Choroid plexus epithelial cell (primary cell): ENCODE measurements at regions not wholly inside any gene's neighbourhood (a gene's known extent, or its start where the extent isn't known, plus 50 kb on each side); places are given as distances from the start of the nearest gene placed in this dataset.

ENCODE experiments used
- DNase-seq: peaks from one replicate; pipeline ENCODE4 v3.0.0-alpha.2; 2010; ENCODE audit warnings: low read depth
- H3K4me3 ChIP-seq: 2 replicates; pipeline ENCODE4 v1.5.1; 2011; ENCODE audit warnings: low read depth, mild to moderate bottlenecking, control low read depth, low read length, moderate library complexity
- TF ChIP-seq, protein P1 (sequence below): conservative IDR thresholded peaks from 2 replicates; pipeline ENCODE4 v1.5.1; 2011; ENCODE audit warnings: low read depth, mild to moderate bottlenecking, control low read depth, inconsistent platforms, low read length, moderate library complexity

DNA sequence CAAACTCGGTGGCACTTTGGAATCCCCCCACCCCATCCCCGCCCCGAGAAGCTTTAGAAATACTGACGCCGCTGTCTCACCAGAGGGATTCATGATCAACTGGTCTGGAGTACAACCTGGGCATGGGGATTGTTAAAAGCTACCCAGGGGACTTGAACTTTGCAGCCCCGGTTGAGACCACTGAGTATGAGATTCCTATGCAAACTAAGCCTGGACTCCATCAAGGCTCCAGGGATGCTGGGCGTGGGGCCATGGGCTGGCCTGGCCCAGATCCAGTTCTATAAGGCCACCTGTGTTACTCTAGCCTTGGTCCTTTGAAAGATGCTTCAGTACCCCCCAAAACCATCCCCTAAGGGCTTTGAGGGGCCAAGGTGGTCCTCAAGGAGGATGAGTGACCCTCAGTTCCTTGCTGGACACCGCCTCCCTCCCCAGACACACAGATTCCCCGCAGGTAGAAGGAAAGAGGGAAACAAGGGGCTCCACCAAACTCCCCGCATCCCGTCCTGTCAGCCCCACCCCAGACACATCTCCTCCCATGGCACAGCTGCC is 68.5 kb downstream of the MRPL36 start:
- H3K4me3 ChIP-seq, result no peak overlapping the region
- TF ChIP-seq, protein P1, sequence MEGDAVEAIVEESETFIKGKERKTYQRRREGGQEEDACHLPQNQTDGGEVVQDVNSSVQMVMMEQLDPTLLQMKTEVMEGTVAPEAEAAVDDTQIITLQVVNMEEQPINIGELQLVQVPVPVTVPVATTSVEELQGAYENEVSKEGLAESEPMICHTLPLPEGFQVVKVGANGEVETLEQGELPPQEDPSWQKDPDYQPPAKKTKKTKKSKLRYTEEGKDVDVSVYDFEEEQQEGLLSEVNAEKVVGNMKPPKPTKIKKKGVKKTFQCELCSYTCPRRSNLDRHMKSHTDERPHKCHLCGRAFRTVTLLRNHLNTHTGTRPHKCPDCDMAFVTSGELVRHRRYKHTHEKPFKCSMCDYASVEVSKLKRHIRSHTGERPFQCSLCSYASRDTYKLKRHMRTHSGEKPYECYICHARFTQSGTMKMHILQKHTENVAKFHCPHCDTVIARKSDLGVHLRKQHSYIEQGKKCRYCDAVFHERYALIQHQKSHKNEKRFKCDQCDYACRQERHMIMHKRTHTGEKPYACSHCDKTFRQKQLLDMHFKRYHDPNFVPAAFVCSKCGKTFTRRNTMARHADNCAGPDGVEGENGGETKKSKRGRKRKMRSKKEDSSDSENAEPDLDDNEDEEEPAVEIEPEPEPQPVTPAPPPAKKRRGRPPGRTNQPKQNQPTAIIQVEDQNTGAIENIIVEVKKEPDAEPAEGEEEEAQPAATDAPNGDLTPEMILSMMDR, result no peak

DNA sequence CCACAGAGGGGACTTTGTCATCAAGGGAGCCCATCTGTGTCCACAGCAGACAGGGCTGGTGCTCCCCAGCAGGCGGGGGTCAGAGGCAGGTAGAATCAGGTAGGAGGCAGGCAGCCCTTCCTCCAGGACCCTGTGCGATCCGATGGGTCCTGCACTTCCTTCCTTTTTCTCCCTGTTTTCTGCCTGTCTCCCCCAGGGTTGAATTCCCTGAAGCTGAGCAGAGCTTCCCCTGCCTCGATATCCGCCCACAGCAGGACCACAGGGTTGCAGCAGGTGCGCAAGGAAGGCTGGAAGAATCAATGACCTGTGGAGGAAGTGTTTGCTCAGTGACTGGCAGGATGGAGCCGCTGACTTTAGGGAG is 69.2 kb downstream of the MRPL36 start:
- no peak for DNase-seq
- no peak overlapping the region for H3K4me3 ChIP-seq
- TF ChIP-seq, protein P1, result no peak

More for the DNA sequence above, 68.5 kb downstream of the MRPL36 start:
- no peak for DNase-seq

DNA sequence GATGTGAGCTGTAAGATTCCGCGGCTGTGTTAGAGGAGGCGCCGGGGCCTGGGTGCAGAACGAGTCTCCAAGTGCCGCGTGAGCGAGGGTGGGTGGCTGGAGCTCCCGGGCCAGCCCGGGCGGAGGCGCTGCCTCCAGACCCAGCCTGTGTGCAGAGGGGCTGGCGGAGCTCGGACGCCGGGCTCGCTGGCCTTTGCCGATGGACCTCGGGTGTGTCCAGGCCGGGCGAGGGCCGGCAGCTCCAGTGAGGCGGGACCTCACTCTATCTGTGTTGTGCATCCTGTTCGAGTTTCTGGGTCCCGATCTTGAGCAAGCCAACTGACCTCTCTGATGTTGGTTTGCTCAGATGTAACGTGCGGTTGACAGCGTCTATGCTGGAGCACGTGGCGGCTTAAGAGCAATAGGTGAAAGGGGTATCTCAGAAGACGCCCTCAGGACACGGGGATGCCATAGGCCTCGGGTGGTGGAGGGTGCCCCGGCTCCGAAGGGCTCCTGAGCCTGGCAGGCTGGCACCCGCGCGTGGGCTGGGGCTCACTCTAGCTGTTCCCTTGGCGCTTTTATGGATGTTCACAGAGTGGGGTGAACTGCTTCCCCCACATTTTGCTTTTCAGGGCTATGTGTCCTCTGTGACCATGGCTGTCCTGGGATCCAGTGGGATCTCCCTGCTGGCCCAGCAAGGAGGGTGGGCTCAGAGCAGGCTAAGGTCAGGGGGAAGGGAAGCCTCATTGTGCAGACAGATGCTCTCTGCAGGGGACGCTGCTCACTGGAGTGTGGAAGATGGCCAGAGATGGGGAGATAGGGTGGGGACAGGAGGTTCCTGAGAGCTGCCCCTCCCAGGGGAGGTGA is 69.8 kb downstream of the MRPL36 start:
- no peak overlapping the region for H3K4me3 ChIP-seq
- DNase-seq, result no peak
- TF ChIP-seq, protein P1, result no peak

DNA sequence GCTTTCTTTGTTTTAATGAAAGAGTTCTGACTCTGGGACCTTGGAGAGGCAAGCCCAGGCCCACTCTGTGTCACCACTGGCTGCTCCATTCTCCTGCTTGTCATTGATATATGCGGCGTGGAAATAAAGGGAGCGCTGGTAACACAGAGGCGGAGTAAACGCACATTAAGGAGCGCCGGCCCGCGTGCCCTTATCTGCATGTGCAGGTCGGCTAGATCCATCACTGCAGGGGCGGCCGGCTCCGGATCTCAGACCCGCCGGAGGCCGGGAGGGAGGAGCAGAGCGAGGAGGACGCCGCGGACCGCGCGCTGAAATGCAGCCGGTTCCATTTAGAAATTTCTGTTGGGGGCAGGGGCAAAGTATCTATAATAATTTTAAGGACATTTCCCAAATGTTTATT is 70.8 kb downstream of the MRPL36 start:
- H3K4me3 ChIP-seq, result no peak overlapping the region
- no peak for DNase-seq
- TF ChIP-seq, protein P1, result no peak

DNA sequence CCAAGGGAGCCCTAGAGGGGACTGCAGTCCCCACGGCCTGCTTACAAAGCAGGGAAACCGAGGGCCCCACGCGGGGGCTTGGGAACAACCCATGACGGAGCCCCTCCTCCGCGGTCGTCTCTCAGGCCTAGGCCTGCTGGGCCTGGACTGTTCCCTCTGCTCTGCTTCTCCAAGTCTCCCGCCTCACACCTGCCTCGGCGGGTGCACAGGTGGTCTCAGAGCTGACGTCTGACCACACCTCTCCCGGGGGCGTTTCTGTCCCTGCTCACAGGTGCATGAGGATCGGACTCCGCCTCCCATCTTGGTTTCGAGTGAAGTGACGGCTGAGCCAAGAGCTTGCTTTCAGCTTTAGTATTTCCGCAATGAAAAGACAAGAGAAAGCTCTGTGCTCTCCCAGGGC is 72.1 kb downstream of the MRPL36 start:
- no peak for DNase-seq
- TF ChIP-seq, protein P1, result no peak
- no peak overlapping the region for H3K4me3 ChIP-seq

DNA sequence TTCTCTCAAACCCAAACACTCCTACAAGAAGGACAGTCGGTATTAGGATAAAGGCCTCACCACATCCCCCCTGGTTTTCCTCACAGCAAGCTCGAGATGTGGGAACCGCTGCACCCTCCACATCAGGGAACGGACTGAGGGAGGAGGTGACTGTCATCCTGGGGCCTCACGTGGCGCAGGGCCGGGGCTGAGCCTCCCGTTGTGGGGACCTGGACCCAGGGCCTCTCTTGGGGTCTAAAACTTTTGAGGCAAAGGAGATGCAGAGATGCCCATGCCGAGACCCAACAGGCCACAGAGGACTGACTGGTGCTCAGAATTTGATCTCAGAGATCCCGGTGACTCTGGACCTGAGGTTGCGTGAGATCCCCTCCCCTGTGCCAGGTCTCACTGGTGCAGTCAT is 72.7 kb downstream of the MRPL36 start:
- TF ChIP-seq, protein P1, result no peak
- DNase-seq, result no peak

DNA sequence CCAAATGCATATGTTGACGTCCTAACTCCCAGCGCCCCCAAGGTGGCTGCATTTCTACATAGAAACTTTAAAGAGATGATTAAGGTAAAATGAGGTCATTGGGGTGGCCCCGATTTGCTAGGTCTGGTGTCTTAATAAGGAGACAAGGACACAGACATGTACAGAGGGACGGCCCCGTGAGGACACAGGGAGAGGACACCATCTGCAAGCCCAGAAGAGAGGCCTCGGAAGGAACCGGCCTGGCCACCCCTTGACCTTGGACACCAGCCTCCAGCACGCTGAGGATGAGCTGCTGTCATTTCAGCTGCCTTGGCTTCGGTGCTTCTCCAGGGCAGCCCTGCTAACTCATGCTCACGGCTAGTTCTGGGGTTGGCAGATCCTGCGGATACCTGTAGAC is 73.2 kb downstream of the MRPL36 start:
- TF ChIP-seq, protein P1, result no peak
- no peak overlapping the region for H3K4me3 ChIP-seq
- DNase-seq, result no peak

More for the DNA sequence above, 72.7 kb downstream of the MRPL36 start:
- no peak overlapping the region for H3K4me3 ChIP-seq
